SU-DHL-6 (cell line): ENCODE measurements at regions not wholly inside any gene's neighbourhood (a gene's known extent, or its start where the extent isn't known, plus 50 kb on each side); places are given as distances from the start of the nearest gene placed in this dataset.

Experiments
- CTCF ChIP-seq: fragments of 200-600 bp; sonication (generic); IDR thresholded peaks from one replicate; pipeline ENCODE4 v1.5.1; 2017; ENCODE audit warnings: antibody characterized with exemption, mild to moderate bottlenecking, low read length, moderate library complexity; ENCODE audit not compliant: insufficient read depth, poor library complexity, severe bottlenecking
- EZH2phosphoT487 ChIP-seq: fragments of 200-600 bp; sonication (generic), shearing (Covaris generic); conservative IDR thresholded peaks from 2 replicates; pipeline ENCODE4 v1.6.1; 2018; ENCODE audit warnings: mild to moderate bottlenecking, antibody characterized with exemption, low read length, moderate library complexity, mixed read lengths

GRCh38 chr2:37837628-37838328, 87.3 kb upstream of the RMDN2 start:
- TF ChIP-seq CTCF (no peak), EZH2phosphoT487 (no peak)
